Peyer's patch (tissue), 4 donors: ENCODE measurements at regions not wholly inside any gene's neighbourhood (a gene's known extent, or its start where the extent isn't known, plus 50 kb on each side); places are given as distances from the start of the nearest gene placed in this dataset.

Experiments used
- DNase-seq, 3 donors: peaks; one replicate each; pipeline ENCODE4 v3.0.0-alpha.2; 2017 to 2019
- H3K27ac ChIP-seq, 4 donors: fragments of 200-600 bp; sonication (generic); one replicate each; pipeline ENCODE4 v1.5.1; 2016 to 2019
- H3K27me3 ChIP-seq, 2 donors: fragments of 200-600 bp; sonication (generic); one replicate each; pipeline ENCODE4 v1.5.1; 2019
- H3K36me3 ChIP-seq, 3 donors: fragments of 200-600 bp; sonication (generic); one replicate each; pipeline ENCODE4 v1.5.1; 2016 to 2019
- H3K4me1 ChIP-seq, 4 donors: fragments of 200-600 bp; sonication (generic); one replicate each; pipeline ENCODE4 v1.5.1; 2016 to 2019
- H3K4me3 ChIP-seq, 4 donors: fragments of 200-600 bp; sonication (generic); 1 replicate in 3 of 4; 2 replicates in 1 of 4; pipeline ENCODE4 v1.5.1; 2016 to 2019; ENCODE audit warnings: mild to moderate bottlenecking in 1 of 4
- H3K9me3 ChIP-seq, 4 donors: fragments of 200-600 bp; sonication (generic); one replicate each; pipeline ENCODE4 v1.5.1; 2016 to 2019; ENCODE audit warnings: mild to moderate bottlenecking in 1 of 4
- POLR2A ChIP-seq, 2 donors: fragments of 450-650 bp; IDR thresholded peaks; one replicate each; pipeline ENCODE4 v1.5.1; 2017; ENCODE audit warnings: antibody characterized with exemption in 2 of 2, mild to moderate bottlenecking in 2 of 2, moderate library complexity in 2 of 2
- small RNA-seq, 2 donors: library from RNA; depleted of rRNA; stranded (forward); fragments of <200 nt; gene quantifications; one replicate each; pipeline ENCODE3, GENCODE V24; 2016
- TF ChIP-seq, protein P1 (sequence below), 6 experiments: fragments of 450-650 bp in 4 of 6; fragments of 200-600 bp in 2 of 6; sonication (generic) in 1 of 6; IDR thresholded peaks; one replicate each; pipeline ENCODE4 v1.5.1; 2017 to 2019; ENCODE audit warnings: antibody characterized with exemption in 6 of 6, mild to moderate bottlenecking in 3 of 6, moderate library complexity in 1 of 6

DNA sequence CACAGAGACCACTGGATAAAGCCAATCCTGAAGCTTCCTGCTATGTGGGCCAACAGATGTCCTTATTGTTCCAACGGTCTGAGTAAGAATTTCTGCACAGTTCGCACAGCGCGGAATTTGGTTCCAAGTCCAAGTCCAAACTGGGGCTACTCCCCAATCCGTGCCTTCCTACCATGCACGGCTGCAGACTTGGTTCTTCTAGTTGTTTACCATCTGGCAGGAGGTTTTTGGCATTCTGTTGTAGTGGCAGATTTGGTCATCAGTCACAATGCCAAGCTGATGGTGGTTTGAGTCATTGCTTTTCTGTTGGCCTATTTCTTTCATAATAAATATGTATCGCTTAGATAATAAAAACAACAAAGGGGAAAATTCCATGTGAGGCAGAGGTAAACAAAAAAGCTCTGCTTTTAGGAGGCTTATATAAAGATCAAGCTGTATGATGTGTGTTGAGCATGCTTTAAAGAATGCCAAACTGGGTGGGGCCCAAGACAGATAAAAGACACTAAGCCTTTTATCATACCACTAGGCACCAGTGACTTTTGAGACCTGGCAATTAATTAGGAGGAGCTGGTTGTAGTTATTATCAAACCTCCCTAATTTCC lies 52.5 kb upstream of the SYN3 start:
- Histone ChIP-seq H3K9me3 (no peaks in the 10 kb centered on the region), H3K4me3 (no peak overlapping the region), H3K4me1 (no peaks in the 10 kb centered on the region), H3K36me3 (no peaks in the 10 kb centered on the region), H3K27me3 (no peaks in the 10 kb centered on the region), H3K27ac (no peak overlapping the region)
- no peak for DNase-seq
- TF ChIP-seq, protein P1, sequence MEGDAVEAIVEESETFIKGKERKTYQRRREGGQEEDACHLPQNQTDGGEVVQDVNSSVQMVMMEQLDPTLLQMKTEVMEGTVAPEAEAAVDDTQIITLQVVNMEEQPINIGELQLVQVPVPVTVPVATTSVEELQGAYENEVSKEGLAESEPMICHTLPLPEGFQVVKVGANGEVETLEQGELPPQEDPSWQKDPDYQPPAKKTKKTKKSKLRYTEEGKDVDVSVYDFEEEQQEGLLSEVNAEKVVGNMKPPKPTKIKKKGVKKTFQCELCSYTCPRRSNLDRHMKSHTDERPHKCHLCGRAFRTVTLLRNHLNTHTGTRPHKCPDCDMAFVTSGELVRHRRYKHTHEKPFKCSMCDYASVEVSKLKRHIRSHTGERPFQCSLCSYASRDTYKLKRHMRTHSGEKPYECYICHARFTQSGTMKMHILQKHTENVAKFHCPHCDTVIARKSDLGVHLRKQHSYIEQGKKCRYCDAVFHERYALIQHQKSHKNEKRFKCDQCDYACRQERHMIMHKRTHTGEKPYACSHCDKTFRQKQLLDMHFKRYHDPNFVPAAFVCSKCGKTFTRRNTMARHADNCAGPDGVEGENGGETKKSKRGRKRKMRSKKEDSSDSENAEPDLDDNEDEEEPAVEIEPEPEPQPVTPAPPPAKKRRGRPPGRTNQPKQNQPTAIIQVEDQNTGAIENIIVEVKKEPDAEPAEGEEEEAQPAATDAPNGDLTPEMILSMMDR (IDR thresholded peaks at IDR 0.05), result no peak
- no peak for TF ChIP-seq POLR2A (IDR thresholded peaks at IDR 0.05)

GRCh38 chr22:33109514-33110430 lies 51.6 kb upstream of the SYN3 start:
- Histone ChIP-seq H3K4me3 (no peak overlapping the region), H3K27me3 (no peaks in the 10 kb centered on the region), H3K4me1 (no peaks in the 10 kb centered on the region), H3K9me3 (no peaks in the 10 kb centered on the region), H3K36me3 (no peaks in the 10 kb centered on the region), H3K27ac (no peak overlapping the region)
- DNase-seq, result no peak
- TF ChIP-seq, protein P1 (IDR thresholded peaks at IDR 0.05), result no peak
- no peak for TF ChIP-seq POLR2A (IDR thresholded peaks at IDR 0.05)

DNA sequence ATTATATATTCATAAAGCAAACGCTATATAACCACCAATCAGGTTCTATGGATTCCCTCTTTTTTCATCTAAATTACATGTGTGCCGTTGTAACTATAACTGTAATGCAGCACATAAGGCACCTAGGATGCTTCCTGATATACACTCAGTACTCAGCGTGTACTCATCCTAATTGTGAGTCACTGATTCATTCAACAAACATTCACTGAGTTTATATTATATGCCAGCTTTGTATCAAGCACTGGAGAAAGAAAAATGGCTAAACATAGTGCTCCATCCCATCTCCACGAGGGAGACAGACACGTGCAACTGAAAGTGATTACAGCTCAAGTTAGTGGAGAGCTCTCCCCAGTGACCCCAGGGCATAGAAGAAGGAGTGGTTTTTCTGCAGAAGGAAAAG lies 49.9 kb upstream of the SYN3 start:
- no peaks in the 10 kb centered on the region for H3K36me3 ChIP-seq
- no peak overlapping the region for H3K27ac ChIP-seq
- no peaks in the 10 kb centered on the region for H3K4me1 ChIP-seq
- DNase-seq, result no peak
- no peak for TF ChIP-seq POLR2A (IDR thresholded peaks at IDR 0.05)
- TF ChIP-seq, protein P1 (IDR thresholded peaks at IDR 0.05), result no peak
- H3K4me3 ChIP-seq, result no peak overlapping the region
- H3K9me3 ChIP-seq, result peaks cover 0 to 4% (median 0%) of the 10 kb centered on the region in 4 donors
- H3K27me3 ChIP-seq, result no peaks in the 10 kb centered on the region

Small RNA genes in the stretch of these regions (small RNA-seq; reads per million reads assigned to genes)
- 0 reads per million in 2 donors for gene Z82198.3
